ENCODE measurements at regions not wholly inside any gene's neighbourhood (a gene's known extent, or its start where the extent isn't known, plus 50 kb on each side); places are given as distances from the start of the nearest gene placed in this dataset.
A peak's percentile ranks its signal among the peaks of the same experiment; 100 is the strongest.

GRCh38 chr9:109555215-109555614 lies 57.1 kb upstream of the PTPN3 start:
- no peak for ATAC-seq
- H3K27ac Mint-ChIP-seq, result peak overlapping the region; percentile 10; the same call in 1 of the 2 replicates
- peaks cover 4% of the 10 kb centered on the region; the same call in 1 of the 2 replicates for H3K27me3 Mint-ChIP-seq (ENCODE audit: low read depth)
- POLR2A ChIA-PET, result no interaction called here
- CTCF ChIA-PET, result interaction anchor here (0.6 to 2.3 kb wide), 4 partner anchors 19 to 145 kb away, joined by 3 to 7 read pairs (median 3); no protein-coding TSS in a partner anchor
- H3K36me3 Mint-ChIP-seq, result no peaks in the 10 kb centered on the region
- peaks cover 5% of the 10 kb centered on the region; the same call in 1 of the 2 replicates for H3K9me3 Mint-ChIP-seq
- H3K4me3 Mint-ChIP-seq, result no peak overlapping the region
- H3K4me1 Mint-ChIP-seq, result peaks cover 30% of the 10 kb centered on the region
- DNase-seq (ENCODE audit: low spot score), result no peak
- TF ChIP-seq RORB (CRISPR knock-in tag; IDR thresholded peaks at IDR 0.05) (no peak), E2F5 (CRISPR knock-in tag; IDR thresholded peaks at IDR 0.05) (no peak), SOX15 (CRISPR knock-in tag; IDR thresholded peaks at IDR 0.05) (no peak), SMAD3 (CRISPR knock-in tag; IDR thresholded peaks at IDR 0.05; ENCODE audit: borderline replicate concordance) (no peak), ZNF121 (CRISPR knock-in tag; IDR thresholded peaks at IDR 0.05) (no peak), NFATC4 (CRISPR knock-in tag; IDR thresholded peaks at IDR 0.05) (no peak), HMGXB4 (CRISPR knock-in tag; IDR thresholded peaks at IDR 0.05) (no peak), CBFB (CRISPR knock-in tag; IDR thresholded peaks at IDR 0.05; ENCODE audit: low read depth) (no peak), SP1 (CRISPR knock-in tag; conservative IDR thresholded peaks at IDR 0.05) (no peak), MLX (CRISPR knock-in tag; IDR thresholded peaks at IDR 0.05) (no peak), NFE2L1 (CRISPR knock-in tag; IDR thresholded peaks at IDR 0.05) (no peak), ZNF423 (CRISPR knock-in tag; IDR thresholded peaks at IDR 0.05) (no peak), ZNF317 (CRISPR knock-in tag; IDR thresholded peaks at IDR 0.05; ENCODE audit: borderline replicate concordance, low read depth) (no peak), TP53 (CRISPR knock-in tag; IDR thresholded peaks at IDR 0.05) (no peak)
- TF ChIP-seq, protein P1, sequence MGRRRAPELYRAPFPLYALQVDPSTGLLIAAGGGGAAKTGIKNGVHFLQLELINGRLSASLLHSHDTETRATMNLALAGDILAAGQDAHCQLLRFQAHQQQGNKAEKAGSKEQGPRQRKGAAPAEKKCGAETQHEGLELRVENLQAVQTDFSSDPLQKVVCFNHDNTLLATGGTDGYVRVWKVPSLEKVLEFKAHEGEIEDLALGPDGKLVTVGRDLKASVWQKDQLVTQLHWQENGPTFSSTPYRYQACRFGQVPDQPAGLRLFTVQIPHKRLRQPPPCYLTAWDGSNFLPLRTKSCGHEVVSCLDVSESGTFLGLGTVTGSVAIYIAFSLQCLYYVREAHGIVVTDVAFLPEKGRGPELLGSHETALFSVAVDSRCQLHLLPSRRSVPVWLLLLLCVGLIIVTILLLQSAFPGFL (CRISPR knock-in tag; IDR thresholded peaks at IDR 0.05; ENCODE audit: borderline replicate concordance), result no peak

DNA sequence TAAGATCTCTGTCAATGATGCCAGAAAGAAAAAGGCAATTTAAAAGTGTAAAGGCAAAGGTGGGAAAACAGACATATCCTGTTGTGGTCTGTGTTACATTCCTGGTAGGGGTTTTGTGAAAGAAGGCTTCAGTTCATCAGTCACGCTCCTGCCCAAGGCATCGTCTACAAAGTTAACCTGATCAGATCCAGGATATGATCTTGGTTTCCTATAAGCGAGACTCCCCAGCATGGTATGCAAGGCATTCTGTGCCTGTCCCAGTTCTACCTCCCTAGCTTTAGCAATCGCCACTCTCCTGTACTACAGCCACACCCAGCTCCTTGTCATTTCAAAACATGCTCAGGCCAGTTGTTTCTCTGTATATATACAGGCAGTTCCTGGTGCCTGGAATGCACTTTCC lies 58.0 kb upstream of the PTPN3 start:
- H3K36me3 Mint-ChIP-seq, result no peaks in the 10 kb centered on the region
- ChIA-PET POLR2A (interaction anchor here (0.5 kb wide), 1 partner anchor 9 kb away, joined by 6 read pairs; no protein-coding TSS in a partner anchor), CTCF (interaction anchor here (1.3 to 2.3 kb wide), 2 partner anchors 18 to 86 kb away, joined by 3 to 7 read pairs; no protein-coding TSS in a partner anchor)
- H3K4me3 Mint-ChIP-seq, result peak overlapping the region; percentile 4; the same call in 1 of the 2 replicates
- H3K9me3 Mint-ChIP-seq, result peaks cover 5% of the 10 kb centered on the region; the same call in 1 of the 2 replicates
- DNase-seq (ENCODE audit: low spot score), result no peak
- TF ChIP-seq ETV6 (CRISPR knock-in tag; IDR thresholded peaks at IDR 0.05) (0 out of 2 replicates have a peak, but pooled peaks have one; percentile 5), TEAD1 (CRISPR knock-in tag; IDR thresholded peaks at IDR 0.05) (peak; percentile 20; the same call in 1 of the 2 replicates), FOXP4 (CRISPR knock-in tag; IDR thresholded peaks at IDR 0.05) (no peak)
- peak overlapping the region; percentile 71 for H3K27ac Mint-ChIP-seq
- peak; percentile 70 for ATAC-seq
- peaks cover 4% of the 10 kb centered on the region; the same call in 1 of the 2 replicates for H3K27me3 Mint-ChIP-seq (ENCODE audit: low read depth)
- peaks cover 38% of the 10 kb centered on the region for H3K4me1 Mint-ChIP-seq
